IPS-20b (cell line): ENCODE measurements at regions not wholly inside any gene's neighbourhood (a gene's known extent, or its start where the extent isn't known, plus 50 kb on each side); places are given as distances from the start of the nearest gene placed in this dataset.
"Not testable (repeated sequence)": the region's sequence is repeated elsewhere in the genome, so short reads cannot be mapped to it uniquely, and the experiment has no call there.

Experiments
- H3K27ac ChIP-seq: one replicate; pipeline ENCODE4 v1.5.1; 2013; ENCODE audit warnings: low read length
- H3K27me3 ChIP-seq: 2 replicates; pipeline ENCODE4 v1.6.1; 2013; ENCODE audit warnings: mild to moderate bottlenecking, low read length, inconsistent platforms; ENCODE audit not compliant: insufficient read depth
- H3K36me3 ChIP-seq: 2 replicates; pipeline ENCODE4 v1.6.1; 2013; ENCODE audit warnings: low read depth, mild to moderate bottlenecking, inconsistent platforms, low read length, moderate library complexity; ENCODE audit not compliant: insufficient read depth
- H3K4me1 ChIP-seq: 2 replicates; pipeline ENCODE4 v1.6.1; 2013; ENCODE audit warnings: mild to moderate bottlenecking, control low read depth, inconsistent platforms, low read length, moderate library complexity; ENCODE audit not compliant: insufficient read depth
- H3K4me3 ChIP-seq: 2 replicates; pipeline ENCODE4 v1.5.1; 2013; ENCODE audit warnings: mild to moderate bottlenecking, low read length, inconsistent platforms
- H3K9ac ChIP-seq: 2 replicates; pipeline ENCODE4 v1.6.1; 2013; ENCODE audit warnings: low read depth, mild to moderate bottlenecking, inconsistent platforms, low read length, moderate library complexity
- H3K9me3 ChIP-seq: 2 replicates; pipeline ENCODE4 v1.6.1; 2013; ENCODE audit warnings: mild to moderate bottlenecking, low read depth, low read length, inconsistent platforms; ENCODE audit not compliant: insufficient read depth

DNA sequence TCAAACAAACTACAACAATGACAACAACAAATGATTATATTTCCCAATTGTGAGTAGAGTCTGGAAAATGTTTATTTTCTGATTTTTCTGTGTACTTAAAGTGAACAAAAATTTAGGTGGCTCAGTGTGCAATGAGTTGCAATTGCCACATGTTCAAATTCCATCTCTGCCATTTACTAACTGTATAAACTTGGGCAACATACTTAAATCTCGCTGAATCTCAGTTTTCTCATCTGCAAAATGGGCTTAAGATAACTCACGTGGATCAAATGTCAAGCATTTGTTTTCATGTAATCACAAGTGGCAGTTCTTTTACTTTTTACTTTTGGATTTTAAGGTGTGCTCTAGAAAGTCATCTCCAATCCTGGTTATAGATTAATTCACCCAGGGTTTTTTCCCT, 416.8 kb upstream of the HNRNPA3 start:
- Histone ChIP-seq H3K27ac (no peak overlapping the region), H3K9ac (no peak overlapping the region), H3K36me3 (no peaks in the 10 kb centered on the region), H3K9me3 (peaks cover 8% of the 10 kb centered on the region; the same call in 1 of the 2 replicates), H3K27me3 (no peaks in the 10 kb centered on the region; the same call in 1 of the 2 replicates), H3K4me3 (no peak overlapping the region), H3K4me1 (no peaks in the 10 kb centered on the region)

DNA sequence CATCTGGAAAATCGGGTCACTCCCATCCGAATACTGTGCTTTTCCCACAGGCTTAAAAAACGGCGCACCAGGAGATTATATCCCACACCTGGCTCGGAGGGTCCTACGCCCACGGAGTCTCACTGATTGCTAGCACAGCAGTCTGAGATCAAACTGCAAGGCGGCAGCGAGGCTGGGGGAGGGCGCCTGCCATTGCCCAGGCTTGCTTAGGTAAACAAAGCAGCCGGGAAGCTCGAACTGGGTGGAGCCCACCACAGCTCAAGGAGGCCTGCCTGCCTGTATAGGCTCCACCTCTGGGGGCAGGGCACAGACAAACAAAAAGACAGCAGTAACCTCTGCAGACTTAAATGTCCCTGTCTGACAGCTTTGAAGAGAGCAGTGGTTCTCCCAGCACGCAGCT, 415.9 kb upstream of the HNRNPA3 start:
- H3K4me3 ChIP-seq, H3K4me1 ChIP-seq, H3K9me3 ChIP-seq, H3K27me3 ChIP-seq, H3K36me3 ChIP-seq, H3K9ac ChIP-seq, H3K27ac ChIP-seq: not testable (repeated sequence)

DNA sequence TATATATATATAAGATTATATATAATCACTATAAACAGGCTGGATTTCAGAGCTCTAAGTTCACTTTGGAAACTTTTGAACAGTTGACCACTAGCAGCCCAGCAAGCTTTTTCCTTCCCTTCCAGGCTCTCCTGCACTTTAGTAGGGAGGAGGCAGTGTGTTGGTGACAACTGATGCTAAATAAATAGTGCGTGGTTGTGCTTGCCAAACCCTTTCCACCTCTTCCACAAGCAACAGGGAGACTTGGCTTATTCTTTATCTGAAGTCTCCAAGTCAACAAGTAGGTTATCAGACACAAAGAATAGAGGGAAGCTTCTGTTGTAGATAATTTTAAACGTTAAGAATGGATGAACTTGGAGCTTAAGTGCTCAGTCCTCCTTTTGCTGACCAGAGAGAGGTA, 408.2 kb upstream of the HNRNPA3 start:
- H3K36me3 ChIP-seq: no peaks in the 10 kb centered on the region
- H3K4me1 ChIP-seq: no peaks in the 10 kb centered on the region
- H3K9me3 ChIP-seq: no peaks in the 10 kb centered on the region
- H3K27ac ChIP-seq: no peak overlapping the region
- H3K4me3 ChIP-seq: no peak overlapping the region
- no peak overlapping the region for H3K9ac ChIP-seq
- no peaks in the 10 kb centered on the region for H3K27me3 ChIP-seq

DNA sequence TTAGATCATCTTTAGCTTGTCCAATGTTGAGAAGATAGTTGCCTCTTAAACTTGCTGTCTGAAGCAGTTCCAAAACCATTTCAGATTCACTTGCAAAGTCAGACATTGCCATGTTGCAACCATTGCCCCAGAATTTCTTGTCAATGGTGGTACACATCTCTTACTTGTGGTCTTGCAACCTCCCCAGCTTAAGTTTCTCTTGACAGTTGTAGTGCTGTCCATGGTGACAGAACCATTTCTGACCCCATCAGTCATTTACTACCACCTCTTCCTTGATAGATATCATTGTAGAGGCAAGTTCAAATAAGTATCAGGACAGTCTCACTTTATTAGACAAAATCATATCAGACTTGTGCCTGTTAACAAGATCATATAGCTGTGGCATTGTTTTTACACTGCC, 407.2 kb upstream of the HNRNPA3 start:
- Histone ChIP-seq H3K27ac (no peak overlapping the region), H3K9me3 (no peaks in the 10 kb centered on the region), H3K4me3 (no peak overlapping the region), H3K36me3 (no peaks in the 10 kb centered on the region), H3K4me1 (no peaks in the 10 kb centered on the region), H3K9ac (no peak overlapping the region), H3K27me3 (no peaks in the 10 kb centered on the region)

DNA sequence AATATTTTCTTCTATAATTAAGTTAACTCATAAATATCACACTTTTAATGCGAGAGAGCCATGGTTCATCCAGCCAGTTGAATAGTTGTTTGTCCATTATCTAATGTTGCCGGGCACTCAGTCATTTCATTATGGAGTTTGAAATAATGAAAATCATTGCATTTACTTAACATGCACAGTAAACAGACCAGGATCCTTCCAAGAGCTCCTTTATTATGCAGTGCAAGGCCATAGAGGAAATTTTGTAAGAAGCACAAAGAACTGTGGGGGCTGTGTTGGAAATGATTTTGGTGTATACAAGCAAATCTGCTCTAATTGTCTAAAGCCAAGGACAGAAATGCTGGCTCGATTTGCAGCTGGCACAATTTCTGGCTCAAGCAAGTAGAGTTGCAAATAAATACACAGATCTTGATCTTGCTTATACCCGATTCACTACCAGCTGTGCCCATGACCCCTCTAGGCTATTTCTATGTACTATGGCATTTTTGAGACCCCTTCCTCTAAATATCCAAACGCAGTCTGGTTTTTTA, 400.3 kb upstream of the HNRNPA3 start:
- no peaks in the 10 kb centered on the region for H3K9me3 ChIP-seq
- no peak overlapping the region for H3K27ac ChIP-seq
- H3K9ac ChIP-seq: no peak overlapping the region
- H3K36me3 ChIP-seq: no peaks in the 10 kb centered on the region
- H3K4me1 ChIP-seq: peaks cover 19% of the 10 kb centered on the region; the same call in 1 of the 2 replicates
- H3K4me3 ChIP-seq: no peak overlapping the region
- no peaks in the 10 kb centered on the region for H3K27me3 ChIP-seq

DNA sequence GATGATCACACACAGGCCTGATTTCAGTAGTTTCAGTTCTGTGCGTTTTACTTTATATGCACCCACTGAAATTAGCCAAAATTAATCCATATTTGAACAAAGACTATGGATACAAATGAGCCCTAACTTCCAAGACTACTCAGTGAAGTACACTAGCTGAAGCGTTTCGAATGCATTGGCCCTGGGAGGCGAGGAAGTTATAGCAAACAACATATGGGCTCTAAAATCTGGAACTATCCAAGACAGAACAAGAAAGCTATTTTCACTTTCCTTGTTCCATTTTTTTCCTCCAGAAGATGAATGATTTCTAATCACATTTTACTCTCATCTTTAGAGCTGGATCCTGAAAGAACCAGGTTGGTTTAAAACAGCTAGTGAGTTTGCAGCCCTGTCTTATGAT, 399.4 kb upstream of the HNRNPA3 start:
- Histone ChIP-seq H3K27me3 (no peaks in the 10 kb centered on the region), H3K4me3 (no peak overlapping the region), H3K27ac (no peak overlapping the region), H3K36me3 (no peaks in the 10 kb centered on the region), H3K9ac (no peak overlapping the region), H3K4me1 (peaks cover 27% of the 10 kb centered on the region; the same call in 1 of the 2 replicates), H3K9me3 (no peaks in the 10 kb centered on the region)

DNA sequence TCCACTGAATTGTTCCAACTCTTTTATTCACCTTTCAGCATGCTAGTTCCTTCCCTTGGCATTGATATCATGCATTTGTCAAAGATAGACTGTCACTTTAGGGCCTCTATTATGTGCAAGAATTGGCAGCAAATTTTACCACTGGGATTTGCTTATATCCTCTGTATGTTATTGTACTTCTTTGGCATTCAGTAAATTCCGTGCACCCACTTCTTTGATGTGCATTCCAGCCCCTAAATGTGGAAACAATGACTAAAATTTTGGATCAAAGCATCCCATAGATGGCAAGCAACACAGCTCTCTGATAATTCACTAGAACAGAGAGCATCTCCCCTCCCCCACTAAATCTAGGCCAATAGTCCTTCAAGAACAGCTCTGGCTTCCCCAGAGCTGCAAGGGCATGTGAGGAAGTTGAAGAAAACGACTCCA, 399.0 kb upstream of the HNRNPA3 start:
- Histone ChIP-seq H3K36me3 (no peaks in the 10 kb centered on the region), H3K9me3 (no peaks in the 10 kb centered on the region), H3K9ac (no peak overlapping the region), H3K4me3 (no peak overlapping the region), H3K4me1 (peaks cover 32% of the 10 kb centered on the region; the same call in 1 of the 2 replicates), H3K27me3 (no peaks in the 10 kb centered on the region), H3K27ac (no peak overlapping the region)

DNA sequence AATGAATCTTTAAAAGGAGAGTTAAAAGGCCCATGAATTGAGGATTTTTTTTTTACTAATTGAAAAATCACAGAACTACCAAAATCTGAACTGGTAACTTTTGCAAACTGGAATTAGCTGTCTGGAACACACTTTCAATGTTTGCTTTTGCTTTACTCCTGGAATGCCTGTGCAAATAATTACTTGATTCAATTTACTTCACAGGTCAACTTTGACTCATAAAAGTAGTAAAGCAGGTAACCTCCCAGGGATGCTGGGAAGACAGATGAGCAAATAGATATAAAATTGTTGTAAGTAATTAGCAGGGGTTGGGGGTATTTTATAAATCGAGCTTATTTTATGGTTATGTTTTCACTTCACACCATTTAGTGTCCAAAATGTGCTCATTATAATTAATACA, 398.3 kb upstream of the HNRNPA3 start:
- no peaks in the 10 kb centered on the region for H3K27me3 ChIP-seq
- no peak overlapping the region for H3K9ac ChIP-seq
- peaks cover 38% of the 10 kb centered on the region; the same call in 1 of the 2 replicates for H3K4me1 ChIP-seq
- H3K27ac ChIP-seq: no peak overlapping the region
- H3K4me3 ChIP-seq: no peak overlapping the region
- H3K9me3 ChIP-seq: no peaks in the 10 kb centered on the region
- no peaks in the 10 kb centered on the region for H3K36me3 ChIP-seq

DNA sequence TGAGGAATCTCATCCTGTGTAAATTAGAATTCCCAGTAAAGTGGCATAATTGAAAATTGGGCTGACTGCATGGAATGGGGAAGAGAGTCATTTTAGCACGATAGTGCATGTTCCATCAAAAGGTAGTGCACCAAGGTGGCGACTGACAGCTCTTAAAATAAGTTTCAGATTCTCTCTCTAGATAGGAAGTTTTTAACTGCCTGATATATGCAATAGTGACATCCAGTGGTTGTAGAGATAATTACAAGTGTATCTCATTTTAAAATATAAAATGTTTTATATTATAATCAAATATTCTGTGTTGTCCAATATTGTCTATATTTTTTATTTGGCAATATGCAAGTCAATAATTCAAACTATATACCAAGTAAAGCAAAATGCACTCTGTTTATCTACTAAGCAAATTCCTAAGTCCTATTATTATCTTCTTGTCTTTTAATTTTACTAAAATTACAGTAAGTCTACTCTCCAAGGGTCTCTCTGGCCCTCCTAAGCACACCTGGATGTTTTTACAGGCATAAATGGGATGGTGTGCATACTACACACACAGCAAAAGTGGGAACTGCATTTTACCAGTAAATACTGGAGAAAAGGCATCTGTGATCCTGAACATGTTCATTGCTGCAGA, 397.7 kb upstream of the HNRNPA3 start:
- Histone ChIP-seq H3K36me3 (no peaks in the 10 kb centered on the region), H3K27me3 (no peaks in the 10 kb centered on the region), H3K4me1 (peaks cover 43% of the 10 kb centered on the region; the same call in 1 of the 2 replicates), H3K9ac (no peak overlapping the region), H3K9me3 (no peaks in the 10 kb centered on the region), H3K4me3 (no peak overlapping the region), H3K27ac (no peak overlapping the region)

DNA sequence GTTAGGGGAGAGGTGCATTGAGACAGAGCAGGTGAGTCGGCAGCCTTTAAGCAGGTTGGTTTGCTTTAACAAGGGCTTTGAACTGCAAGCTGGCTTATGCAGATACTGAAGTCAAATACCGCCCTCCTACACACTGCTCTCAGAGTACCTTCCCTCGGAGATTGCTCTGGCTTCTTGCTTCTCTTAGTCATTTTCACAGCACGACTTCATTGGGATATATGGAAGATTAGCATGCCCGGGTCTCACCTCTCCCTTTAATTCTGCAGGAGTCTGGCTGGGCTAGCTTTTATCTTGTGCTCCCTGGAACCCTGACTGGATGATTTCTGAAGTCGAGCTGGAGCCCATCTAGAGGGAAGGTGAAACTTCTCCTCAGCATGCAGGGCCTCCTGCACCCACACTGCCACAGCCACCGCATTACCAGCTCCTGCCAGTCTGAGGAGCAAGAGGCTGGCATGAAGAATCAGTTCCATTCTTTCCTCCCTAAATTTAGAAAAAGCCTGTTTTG, 395.5 kb upstream of the HNRNPA3 start:
- Histone ChIP-seq H3K27ac (no peak overlapping the region), H3K36me3 (no peaks in the 10 kb centered on the region), H3K4me3 (no peak overlapping the region), H3K4me1 (peaks cover 43% of the 10 kb centered on the region; the same call in 1 of the 2 replicates), H3K9ac (peak overlapping the region; percentile 18; the same call in 1 of the 2 replicates), H3K9me3 (no peaks in the 10 kb centered on the region), H3K27me3 (no peaks in the 10 kb centered on the region)

DNA sequence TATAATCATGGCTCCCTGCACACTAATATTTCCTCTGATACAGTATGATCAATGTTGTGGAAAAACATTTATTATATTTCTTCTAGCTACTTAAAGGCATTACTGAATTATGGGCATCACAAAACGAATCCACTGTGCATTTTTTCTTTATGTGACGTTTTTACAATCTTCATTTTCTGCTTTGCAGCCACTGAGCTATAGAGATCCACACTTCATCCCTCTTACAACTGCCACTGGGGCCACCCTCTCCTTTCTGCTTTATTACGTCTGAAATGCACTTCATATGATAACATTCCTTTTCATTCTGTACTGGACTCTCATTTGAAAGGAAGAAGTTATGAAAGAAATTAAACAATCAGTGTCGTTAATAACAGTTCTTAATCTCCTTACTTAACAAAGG, 394.5 kb upstream of the HNRNPA3 start:
- H3K4me3 ChIP-seq: no peak overlapping the region
- H3K27me3 ChIP-seq: no peaks in the 10 kb centered on the region
- H3K27ac ChIP-seq: no peak overlapping the region
- H3K9me3 ChIP-seq: no peaks in the 10 kb centered on the region
- no peak overlapping the region for H3K9ac ChIP-seq
- no peaks in the 10 kb centered on the region for H3K36me3 ChIP-seq
- peaks cover 43% of the 10 kb centered on the region; the same call in 1 of the 2 replicates for H3K4me1 ChIP-seq

DNA sequence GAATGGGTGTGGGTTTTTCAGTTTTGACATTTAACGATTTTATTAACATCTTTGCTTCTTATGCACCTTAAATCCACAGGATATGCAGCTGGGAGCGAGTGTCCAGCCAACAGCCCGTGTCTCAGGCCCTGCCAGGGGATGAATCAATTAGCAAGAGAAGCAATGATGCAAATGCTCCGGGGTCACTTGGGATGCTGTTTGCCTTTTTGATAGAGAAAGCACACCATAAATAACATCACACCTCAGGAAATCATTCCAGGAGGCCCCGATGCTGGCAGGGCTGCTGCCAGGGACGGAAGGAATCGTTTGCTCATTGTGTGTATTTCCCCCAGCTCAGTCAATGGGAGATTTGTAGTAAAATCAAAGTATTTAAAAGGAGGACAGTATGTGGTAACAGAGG, 394.0 kb upstream of the HNRNPA3 start:
- Histone ChIP-seq H3K27me3 (no peaks in the 10 kb centered on the region), H3K9me3 (no peaks in the 10 kb centered on the region), H3K9ac (no peak overlapping the region), H3K4me1 (peaks cover 40% of the 10 kb centered on the region; the same call in 1 of the 2 replicates), H3K27ac (no peak overlapping the region), H3K36me3 (no peaks in the 10 kb centered on the region), H3K4me3 (no peak overlapping the region)
